Vagina (tissue), 2 donors: ENCODE measurements at regions not wholly inside any gene's neighbourhood (a gene's known extent, or its start where the extent isn't known, plus 50 kb on each side); places are given as distances from the start of the nearest gene placed in this dataset.

Source experiments
- CTCF ChIP-seq, 3 experiments: fragments of 450-650 bp in 2 of 3; fragments of 200-600 bp in 1 of 3; sonication (generic) in 1 of 3; IDR thresholded peaks; one replicate each; pipeline ENCODE4 v1.5.1; 2017 to 2019; ENCODE audit warnings: antibody characterized with exemption in 3 of 3, mild to moderate bottlenecking in 2 of 3, moderate library complexity in 2 of 3
- POLR2A ChIP-seq, 2 donors: fragments of 450-650 bp; IDR thresholded peaks; one replicate each; pipeline ENCODE4 v1.6.1; 2017; ENCODE audit warnings: antibody characterized with exemption in 2 of 2, mild to moderate bottlenecking in 2 of 2, moderate library complexity in 2 of 2

GRCh38 chr6:134640229-134640628, 309.7 kb downstream of the ALDH8A1 start:
- TF ChIP-seq CTCF (IDR thresholded peaks at IDR 0.05) = no peak
- TF ChIP-seq POLR2A (IDR thresholded peaks at IDR 0.05) = no peak
